GM23338 (cell line): ENCODE measurements at regions not wholly inside any gene's neighbourhood (a gene's known extent, or its start where the extent isn't known, plus 50 kb on each side); places are given as distances from the start of the nearest gene placed in this dataset.

Experiments used
- ATAC-seq: fragments of 200-7000 bp; cut with Tn5 transposase; 3 replicates; pipeline ENCODE4 v1.9.1; 2020
- DNase-seq: peaks from one replicate; pipeline ENCODE4 v3.0.0-alpha.2; 2015; ENCODE audit warnings: low spot score
- H2AFZ ChIP-seq: fragments of 200-600 bp; sonication (generic); 2 replicates; pipeline ENCODE4 v1.8.0; 2016; ENCODE audit warnings: antibody characterized with exemption, mild to moderate bottlenecking, moderate library complexity
- H3F3A ChIP-seq: fragments of 200-600 bp; sonication (generic); replicated peaks from 2 replicates; pipeline ENCODE4 v1.8.0; 2017; ENCODE audit warnings: antibody characterized with exemption, mixed run types, low read depth
- H3K27ac ChIP-seq: fragments of 200-600 bp; sonication (generic); 2 replicates; pipeline ENCODE4 v1.6.1; 2016; ENCODE audit warnings: low read depth
- H3K27me3 ChIP-seq: fragments of 200-600 bp; sonication (generic); 2 replicates; pipeline ENCODE4 v1.8.0; 2016; ENCODE audit warnings: mild to moderate bottlenecking, mixed run types, moderate library complexity; ENCODE audit not compliant: insufficient read depth
- H3K36me3 ChIP-seq: fragments of 200-600 bp; sonication (generic); 2 replicates; pipeline ENCODE4 v1.8.0; 2016; ENCODE audit warnings: mild to moderate bottlenecking; ENCODE audit not compliant: insufficient read depth
- H3K4me1 ChIP-seq: fragments of 200-600 bp; sonication (generic); 2 replicates; pipeline ENCODE4 v1.8.0; 2016; ENCODE audit warnings: mild to moderate bottlenecking, moderate library complexity; ENCODE audit not compliant: insufficient read depth
- H3K4me2 ChIP-seq: fragments of 200-600 bp; sonication (generic); 2 replicates; pipeline ENCODE4 v1.7.1; 2017; ENCODE audit warnings: mixed run types
- H3K4me3 ChIP-seq: fragments of 200-600 bp; sonication (generic); 2 replicates; pipeline ENCODE4 v1.6.1; 2016; ENCODE audit warnings: mixed run types
- H3K79me2 ChIP-seq: fragments of 200-600 bp; sonication (generic); replicated peaks from 2 replicates; pipeline ENCODE4 v1.8.0; 2017; ENCODE audit warnings: mild to moderate bottlenecking; ENCODE audit not compliant: insufficient read depth
- H3K9me2 ChIP-seq: fragments of 200-600 bp; sonication (generic); 2 replicates; pipeline ENCODE4 v1.8.0; 2017; ENCODE audit not compliant: insufficient read depth
- H4K20me1 ChIP-seq: fragments of 200-600 bp; sonication (generic); replicated peaks from 2 replicates; pipeline ENCODE4 v1.8.0; 2017; ENCODE audit warnings: mild to moderate bottlenecking; ENCODE audit not compliant: insufficient read depth
- H3K27ac Mint-ChIP-seq: 2 replicates; pipeline ENCODE4 v1.8.0; 2020; ENCODE audit warnings: inconsistent platforms, mild to moderate bottlenecking, moderate library complexity, mixed read lengths
- H3K27me3 Mint-ChIP-seq: 3 replicates; pipeline ENCODE4 v1.8.0; 2022; ENCODE audit warnings: low read depth, mild to moderate bottlenecking, moderate library complexity, mixed read lengths, inconsistent platforms; ENCODE audit not compliant: insufficient read depth, poor library complexity
- H3K36me3 Mint-ChIP-seq: 3 replicates; pipeline ENCODE4 v1.8.0; 2021; ENCODE audit warnings: low read depth, mild to moderate bottlenecking, inconsistent platforms, moderate library complexity, mixed read lengths
- H3K4me1 Mint-ChIP-seq: 3 replicates; pipeline ENCODE4 v1.8.0; 2020; ENCODE audit warnings: mild to moderate bottlenecking, inconsistent platforms, mixed read lengths
- H3K4me3 Mint-ChIP-seq: 3 replicates; pipeline ENCODE4 v1.8.0; 2021; ENCODE audit warnings: moderate library complexity, mild to moderate bottlenecking, inconsistent platforms, mixed read lengths
- H3K9me3 Mint-ChIP-seq: 3 replicates; pipeline ENCODE4 v1.8.0; 2020; ENCODE audit warnings: moderate library complexity, mild to moderate bottlenecking, inconsistent platforms, mixed read lengths
- CTCF ChIP-seq, 2 experiments: fragments of 200-600 bp in 1 of 2; sonication (generic) in 1 of 2; conservative IDR thresholded peaks; 2 replicates each; pipeline versions ENCODE4 v1.5.1 to v1.6.1; 2016 to 2017; ENCODE audit warnings: antibody characterized with exemption in 2 of 2, low read depth in 2 of 2, mild to moderate bottlenecking in 2 of 2, moderate library complexity in 1 of 2
- EZH2phosphoT487 ChIP-seq: fragments of 200-600 bp; sonication (generic); IDR thresholded peaks from one replicate; pipeline ENCODE4 v1.8.1; 2018; ENCODE audit warnings: antibody characterized with exemption; ENCODE audit not compliant: unreplicated experiment
- STAT1 ChIP-seq: IDR thresholded peaks from one replicate; pipeline ENCODE4 v1.6.1; 2016; ENCODE audit warnings: antibody characterized with exemption; ENCODE audit not compliant: unreplicated experiment
- ZNF331 ChIP-seq: fragments of 250-450 bp; sonication (Bioruptor Pico); IDR thresholded peaks from 2 replicates; pipeline ENCODE4 v1.5.0; 2020; ENCODE audit warnings: low read depth, mild to moderate bottlenecking, moderate library complexity
- TF ChIP-seq, protein P1 (sequence below): IDR thresholded peaks from one replicate; pipeline ENCODE4 v1.6.1; 2018; ENCODE audit warnings: antibody characterized with exemption; ENCODE audit not compliant: unreplicated experiment
- TF ChIP-seq, protein P2 (sequence below): fragments of 250-450 bp; sonication (Bioruptor Pico); IDR thresholded peaks from 2 replicates; pipeline ENCODE4 v1.5.0; 2020; ENCODE audit warnings: mild to moderate bottlenecking, moderate library complexity

DNA sequence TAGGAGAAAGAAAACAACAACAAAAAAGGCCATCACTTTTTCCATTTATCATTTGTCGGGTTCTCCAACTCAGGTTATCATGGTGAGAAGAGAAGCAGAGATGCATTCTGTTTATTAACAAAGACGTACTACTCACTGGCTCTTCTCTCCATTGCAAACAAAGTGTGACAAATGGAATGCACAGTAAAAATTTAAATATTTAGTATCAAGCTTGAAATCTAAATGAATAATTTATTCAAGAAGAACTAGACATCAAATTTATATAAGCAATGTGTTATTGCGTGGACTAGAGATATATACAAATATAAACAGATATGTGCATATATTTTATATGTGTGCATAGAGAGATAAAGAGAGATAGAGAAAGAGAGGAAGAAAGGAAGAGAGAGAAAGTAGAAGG lies 236.5 kb downstream of the DSEL start:
- H3K4me2 ChIP-seq, result no peak overlapping the region
- TF ChIP-seq, protein P1, sequence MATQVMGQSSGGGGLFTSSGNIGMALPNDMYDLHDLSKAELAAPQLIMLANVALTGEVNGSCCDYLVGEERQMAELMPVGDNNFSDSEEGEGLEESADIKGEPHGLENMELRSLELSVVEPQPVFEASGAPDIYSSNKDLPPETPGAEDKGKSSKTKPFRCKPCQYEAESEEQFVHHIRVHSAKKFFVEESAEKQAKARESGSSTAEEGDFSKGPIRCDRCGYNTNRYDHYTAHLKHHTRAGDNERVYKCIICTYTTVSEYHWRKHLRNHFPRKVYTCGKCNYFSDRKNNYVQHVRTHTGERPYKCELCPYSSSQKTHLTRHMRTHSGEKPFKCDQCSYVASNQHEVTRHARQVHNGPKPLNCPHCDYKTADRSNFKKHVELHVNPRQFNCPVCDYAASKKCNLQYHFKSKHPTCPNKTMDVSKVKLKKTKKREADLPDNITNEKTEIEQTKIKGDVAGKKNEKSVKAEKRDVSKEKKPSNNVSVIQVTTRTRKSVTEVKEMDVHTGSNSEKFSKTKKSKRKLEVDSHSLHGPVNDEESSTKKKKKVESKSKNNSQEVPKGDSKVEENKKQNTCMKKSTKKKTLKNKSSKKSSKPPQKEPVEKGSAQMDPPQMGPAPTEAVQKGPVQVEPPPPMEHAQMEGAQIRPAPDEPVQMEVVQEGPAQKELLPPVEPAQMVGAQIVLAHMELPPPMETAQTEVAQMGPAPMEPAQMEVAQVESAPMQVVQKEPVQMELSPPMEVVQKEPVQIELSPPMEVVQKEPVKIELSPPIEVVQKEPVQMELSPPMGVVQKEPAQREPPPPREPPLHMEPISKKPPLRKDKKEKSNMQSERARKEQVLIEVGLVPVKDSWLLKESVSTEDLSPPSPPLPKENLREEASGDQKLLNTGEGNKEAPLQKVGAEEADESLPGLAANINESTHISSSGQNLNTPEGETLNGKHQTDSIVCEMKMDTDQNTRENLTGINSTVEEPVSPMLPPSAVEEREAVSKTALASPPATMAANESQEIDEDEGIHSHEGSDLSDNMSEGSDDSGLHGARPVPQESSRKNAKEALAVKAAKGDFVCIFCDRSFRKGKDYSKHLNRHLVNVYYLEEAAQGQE, result no peak
- TF ChIP-seq, protein P2, sequence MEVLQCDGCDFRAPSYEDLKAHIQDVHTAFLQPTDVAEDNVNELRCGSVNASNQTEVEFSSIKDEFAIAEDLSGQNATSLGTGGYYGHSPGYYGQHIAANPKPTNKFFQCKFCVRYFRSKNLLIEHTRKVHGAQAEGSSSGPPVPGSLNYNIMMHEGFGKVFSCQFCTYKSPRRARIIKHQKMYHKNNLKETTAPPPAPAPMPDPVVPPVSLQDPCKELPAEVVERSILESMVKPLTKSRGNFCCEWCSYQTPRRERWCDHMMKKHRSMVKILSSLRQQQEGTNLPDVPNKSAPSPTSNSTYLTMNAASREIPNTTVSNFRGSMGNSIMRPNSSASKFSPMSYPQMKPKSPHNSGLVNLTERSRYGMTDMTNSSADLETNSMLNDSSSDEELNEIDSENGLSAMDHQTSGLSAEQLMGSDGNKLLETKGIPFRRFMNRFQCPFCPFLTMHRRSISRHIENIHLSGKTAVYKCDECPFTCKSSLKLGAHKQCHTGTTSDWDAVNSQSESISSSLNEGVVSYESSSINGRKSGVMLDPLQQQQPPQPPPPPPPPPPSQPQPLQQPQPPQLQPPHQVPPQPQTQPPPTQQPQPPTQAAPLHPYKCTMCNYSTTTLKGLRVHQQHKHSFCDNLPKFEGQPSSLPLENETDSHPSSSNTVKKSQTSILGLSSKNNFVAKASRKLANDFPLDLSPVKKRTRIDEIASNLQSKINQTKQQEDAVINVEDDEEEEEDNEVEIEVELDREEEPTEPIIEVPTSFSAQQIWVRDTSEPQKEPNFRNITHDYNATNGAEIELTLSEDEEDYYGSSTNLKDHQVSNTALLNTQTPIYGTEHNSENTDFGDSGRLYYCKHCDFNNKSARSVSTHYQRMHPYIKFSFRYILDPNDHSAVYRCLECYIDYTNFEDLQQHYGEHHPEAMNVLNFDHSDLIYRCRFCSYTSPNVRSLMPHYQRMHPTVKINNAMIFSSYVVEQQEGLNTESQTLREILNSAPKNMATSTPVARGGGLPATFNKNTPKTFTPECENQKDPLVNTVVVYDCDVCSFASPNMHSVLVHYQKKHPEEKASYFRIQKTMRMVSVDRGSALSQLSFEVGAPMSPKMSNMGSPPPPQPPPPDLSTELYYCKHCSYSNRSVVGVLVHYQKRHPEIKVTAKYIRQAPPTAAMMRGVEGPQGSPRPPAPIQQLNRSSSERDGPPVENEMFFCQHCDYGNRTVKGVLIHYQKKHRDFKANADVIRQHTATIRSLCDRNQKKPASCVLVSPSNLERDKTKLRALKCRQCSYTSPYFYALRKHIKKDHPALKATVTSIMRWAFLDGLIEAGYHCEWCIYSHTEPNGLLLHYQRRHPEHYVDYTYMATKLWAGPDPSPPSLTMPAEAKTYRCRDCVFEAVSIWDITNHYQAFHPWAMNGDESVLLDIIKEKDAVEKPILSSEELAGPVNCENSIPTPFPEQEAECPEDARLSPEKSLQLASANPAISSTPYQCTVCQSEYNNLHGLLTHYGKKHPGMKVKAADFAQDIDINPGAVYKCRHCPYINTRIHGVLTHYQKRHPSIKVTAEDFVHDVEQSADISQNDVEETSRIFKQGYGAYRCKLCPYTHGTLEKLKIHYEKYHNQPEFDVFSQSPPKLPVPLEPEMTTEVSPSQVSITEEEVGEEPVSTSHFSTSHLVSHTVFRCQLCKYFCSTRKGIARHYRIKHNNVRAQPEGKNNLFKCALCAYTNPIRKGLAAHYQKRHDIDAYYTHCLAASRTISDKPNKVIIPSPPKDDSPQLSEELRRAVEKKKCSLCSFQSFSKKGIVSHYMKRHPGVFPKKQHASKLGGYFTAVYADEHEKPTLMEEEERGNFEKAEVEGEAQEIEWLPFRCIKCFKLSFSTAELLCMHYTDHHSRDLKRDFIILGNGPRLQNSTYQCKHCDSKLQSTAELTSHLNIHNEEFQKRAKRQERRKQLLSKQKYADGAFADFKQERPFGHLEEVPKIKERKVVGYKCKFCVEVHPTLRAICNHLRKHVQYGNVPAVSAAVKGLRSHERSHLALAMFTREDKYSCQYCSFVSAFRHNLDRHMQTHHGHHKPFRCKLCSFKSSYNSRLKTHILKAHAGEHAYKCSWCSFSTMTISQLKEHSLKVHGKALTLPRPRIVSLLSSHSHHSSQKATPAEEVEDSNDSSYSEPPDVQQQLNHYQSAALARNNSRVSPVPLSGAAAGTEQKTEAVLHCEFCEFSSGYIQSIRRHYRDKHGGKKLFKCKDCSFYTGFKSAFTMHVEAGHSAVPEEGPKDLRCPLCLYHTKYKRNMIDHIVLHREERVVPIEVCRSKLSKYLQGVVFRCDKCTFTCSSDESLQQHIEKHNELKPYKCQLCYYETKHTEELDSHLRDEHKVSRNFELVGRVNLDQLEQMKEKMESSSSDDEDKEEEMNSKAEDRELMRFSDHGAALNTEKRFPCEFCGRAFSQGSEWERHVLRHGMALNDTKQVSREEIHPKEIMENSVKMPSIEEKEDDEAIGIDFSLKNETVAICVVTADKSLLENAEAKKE (CRISPR knock-in tag), result no peak
- TF ChIP-seq ZNF331 (CRISPR knock-in tag) (no peak), STAT1 (no peak), CTCF (conservative IDR thresholded peaks at IDR 0.05; ENCODE audit: low read depth in 2 of 2) (no peak), EZH2phosphoT487 (no peak)
- no peaks in the 10 kb centered on the region for H3K36me3 Mint-ChIP-seq

More for the DNA sequence above, 236.5 kb downstream of the DSEL start:
- no peak overlapping the region for H3K4me3 Mint-ChIP-seq
- no peaks in the 10 kb centered on the region for H3K79me2 ChIP-seq
- DNase-seq (no peak), ATAC-seq (no peak)
- no peaks in the 10 kb centered on the region for H3K36me3 ChIP-seq
- no peak overlapping the region for H3K4me3 ChIP-seq
- H3K27me3 ChIP-seq, result no peaks in the 10 kb centered on the region
- H3K9me3 Mint-ChIP-seq, result no peaks in the 10 kb centered on the region
- peaks cover 9% of the 10 kb centered on the region; the same call in 2 of the 3 replicates for H3K4me1 Mint-ChIP-seq
- H3F3A ChIP-seq, result no peaks in the 10 kb centered on the region
- H3K27me3 Mint-ChIP-seq, result no peaks in the 10 kb centered on the region
- H2AFZ ChIP-seq, result no peak overlapping the region
- no peak overlapping the region for H3K27ac ChIP-seq
- peaks cover 5% of the 10 kb centered on the region; the same call in 1 of the 2 replicates for H3K4me1 ChIP-seq
- H4K20me1 ChIP-seq, result no peaks in the 10 kb centered on the region
- H3K27ac Mint-ChIP-seq, result no peak overlapping the region
- H3K9me2 ChIP-seq, result no peaks in the 10 kb centered on the region
